GM19240 (cell line): ENCODE measurements at regions not wholly inside any gene's neighbourhood (a gene's known extent, or its start where the extent isn't known, plus 50 kb on each side); places are given as distances from the start of the nearest gene placed in this dataset.
"Not testable (repeated sequence)": the region's sequence is repeated elsewhere in the genome, so short reads cannot be mapped to it uniquely, and the experiment has no call there.

Experiments
- DNase-seq: peaks from one replicate; pipeline ENCODE4 v3.0.0; 2011; ENCODE audit warnings: low spot score; ENCODE audit not compliant: insufficient read length

- DNase-seq = no peak
These were observed 193.7 kb downstream of the TTC39B start for GRCh38 chr9:15113288-15113687.

DNA sequence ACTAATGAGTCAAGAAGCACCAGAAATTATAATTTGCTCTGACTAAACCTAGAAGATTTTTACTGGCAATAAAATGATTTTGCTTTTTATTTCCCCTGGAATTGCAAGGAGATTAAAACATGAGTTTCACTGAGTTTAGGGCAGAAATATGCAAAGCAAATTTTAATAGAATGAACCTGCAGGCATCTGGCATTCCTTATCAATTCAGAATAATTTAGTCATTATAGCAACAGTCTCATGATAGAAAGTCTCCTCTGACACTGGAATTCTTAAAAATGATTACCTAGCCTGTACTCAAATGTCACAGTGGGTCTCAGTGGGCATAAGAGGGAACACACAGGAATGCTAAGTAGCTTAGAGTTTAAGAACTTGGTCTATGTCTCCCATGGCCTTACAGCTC lies 195.9 kb downstream of the TTC39B start:
- DNase-seq = no peak

DNA sequence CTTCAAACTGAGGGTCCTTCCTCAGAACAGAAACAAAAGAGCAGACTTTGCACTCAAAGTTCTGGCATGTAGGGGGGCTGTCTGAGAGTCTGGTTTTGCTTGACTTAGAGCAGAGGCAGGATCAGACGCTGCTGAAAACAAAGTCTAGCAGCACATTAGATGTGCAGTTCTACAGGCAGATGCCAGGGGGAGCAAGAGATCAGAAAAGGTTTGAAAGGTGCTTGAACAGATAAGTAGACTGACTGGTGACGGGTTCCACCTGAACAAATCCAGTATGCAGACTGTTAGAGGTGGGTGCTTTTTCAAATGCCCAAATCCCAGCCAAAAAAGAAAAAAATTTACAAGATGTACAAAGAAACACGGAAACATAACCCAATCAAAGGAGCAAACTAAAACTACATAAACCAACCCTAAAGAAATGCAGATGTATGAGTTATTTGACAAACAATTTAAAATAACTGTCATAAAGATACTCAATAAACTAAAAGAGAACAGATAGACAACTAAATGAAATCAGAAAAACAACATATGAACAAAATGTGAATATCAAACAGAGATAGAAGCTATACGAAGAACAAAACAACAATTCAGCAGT lies 194.7 kb upstream of the FREM1 start:
- DNase-seq = peak; percentile 12

- no peak for DNase-seq
These were observed 193.1 kb upstream of the FREM1 start for GRCh38 chr9:15103290-15103689.

- no peak for DNase-seq
These were observed 190.9 kb upstream of the FREM1 start for GRCh38 chr9:15101095-15101494.

DNA sequence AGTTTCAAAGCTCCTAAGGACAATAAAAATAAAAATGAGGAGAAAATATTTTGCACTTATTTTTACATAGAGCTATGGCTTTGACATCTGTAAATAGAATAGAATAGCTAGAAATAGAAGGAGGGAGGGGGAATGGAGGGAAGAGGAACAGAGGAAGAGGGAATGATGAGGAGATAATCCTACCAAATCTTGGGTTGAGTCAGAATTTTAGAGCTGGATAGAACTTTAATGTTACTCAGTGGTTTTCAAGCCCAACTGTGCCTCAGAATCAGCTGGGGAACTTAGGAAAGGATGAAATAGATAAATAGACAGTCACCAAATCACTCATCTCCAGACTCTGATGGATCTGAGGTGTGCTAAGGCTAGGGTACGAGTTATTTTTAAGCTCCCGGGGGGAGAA lies 190.3 kb upstream of the FREM1 start:
- no peak for DNase-seq

GRCh38 chr9:15096972-15097371 lies 186.7 kb upstream of the FREM1 start:
- DNase-seq = no peak

DNA sequence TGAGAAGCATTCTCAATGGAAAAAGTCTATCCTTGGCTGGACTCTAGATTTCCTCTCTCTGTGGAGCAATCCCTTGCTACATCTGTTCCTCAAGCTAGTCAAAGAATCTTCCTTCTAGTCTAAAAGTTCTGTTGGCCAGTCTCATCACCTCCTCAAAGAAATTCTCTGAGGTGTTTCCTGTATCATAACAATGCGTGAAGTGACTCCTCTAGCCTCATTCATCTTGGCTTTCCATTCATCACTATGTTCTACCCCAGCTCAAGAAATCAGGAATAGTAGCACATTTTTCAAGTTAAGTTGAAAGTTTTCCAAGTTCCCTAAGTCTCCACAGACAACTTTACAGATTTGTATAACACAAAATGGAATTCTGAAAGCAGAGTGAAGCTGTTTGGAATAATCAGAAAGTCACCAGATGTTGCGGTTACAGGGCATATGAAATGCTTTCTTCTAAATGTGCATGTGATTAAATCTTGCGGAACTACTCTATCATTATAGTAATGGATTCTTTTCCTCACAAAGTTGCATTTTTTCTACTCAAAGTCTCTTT lies 176.6 kb upstream of the FREM1 start:
- no peak for DNase-seq

GRCh38 chr9:15086156-15086763 lies 176.0 kb upstream of the FREM1 start:
- no peak for DNase-seq

DNA sequence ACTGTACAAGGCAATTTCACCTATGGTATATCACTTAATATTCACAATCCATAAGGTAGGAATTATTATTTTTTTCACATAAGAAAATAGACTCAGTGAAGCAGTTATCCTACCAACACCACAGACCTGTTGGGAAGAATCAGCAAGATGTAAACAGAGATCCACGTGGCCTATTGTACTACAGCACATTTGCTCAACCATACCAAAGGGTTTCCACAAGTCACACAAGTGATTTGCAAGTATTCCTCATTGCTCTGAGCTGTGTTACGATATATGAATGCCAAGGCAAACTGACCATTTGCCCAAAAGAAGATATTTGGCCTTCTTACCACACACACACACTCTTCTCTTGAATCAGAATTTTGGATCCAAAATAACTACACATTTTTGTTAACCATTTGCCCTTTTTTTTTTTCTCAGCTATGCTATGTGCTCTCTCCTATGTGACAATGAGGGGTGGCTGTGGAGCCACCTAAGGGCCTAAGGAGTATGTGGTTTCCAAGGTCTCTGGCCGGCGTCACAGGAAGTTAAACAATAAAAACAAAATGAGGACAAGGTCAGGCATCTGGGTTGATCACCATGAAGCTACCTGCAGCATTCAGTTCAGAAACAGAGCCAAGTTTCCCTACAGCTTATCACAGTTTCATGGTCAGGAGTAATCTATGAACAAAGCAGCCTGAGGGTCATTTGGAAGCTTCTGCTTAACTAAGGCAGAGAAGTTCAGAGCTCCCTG lies 171.0 kb upstream of the FREM1 start:
- no peak for DNase-seq

DNA sequence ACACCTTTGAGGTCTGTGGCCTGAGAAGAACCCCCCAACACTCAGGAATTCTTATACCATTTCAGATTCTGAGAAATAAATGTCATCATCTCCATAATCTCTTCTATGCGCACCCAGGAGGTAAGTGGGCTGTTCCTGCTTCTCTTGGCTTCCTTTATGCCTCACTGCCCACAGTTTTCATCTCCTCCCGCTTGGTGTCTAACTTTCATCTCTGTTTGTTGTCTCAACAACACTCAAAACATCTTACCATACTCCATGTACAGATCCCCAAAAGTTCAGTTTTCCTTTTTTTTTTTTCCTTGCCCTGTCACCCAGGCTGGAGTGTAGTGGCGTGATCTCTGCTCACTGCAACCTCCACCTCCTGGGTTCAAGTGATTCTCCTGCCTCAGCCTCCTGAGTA lies 170.2 kb upstream of the FREM1 start:
- no peak for DNase-seq

DNA sequence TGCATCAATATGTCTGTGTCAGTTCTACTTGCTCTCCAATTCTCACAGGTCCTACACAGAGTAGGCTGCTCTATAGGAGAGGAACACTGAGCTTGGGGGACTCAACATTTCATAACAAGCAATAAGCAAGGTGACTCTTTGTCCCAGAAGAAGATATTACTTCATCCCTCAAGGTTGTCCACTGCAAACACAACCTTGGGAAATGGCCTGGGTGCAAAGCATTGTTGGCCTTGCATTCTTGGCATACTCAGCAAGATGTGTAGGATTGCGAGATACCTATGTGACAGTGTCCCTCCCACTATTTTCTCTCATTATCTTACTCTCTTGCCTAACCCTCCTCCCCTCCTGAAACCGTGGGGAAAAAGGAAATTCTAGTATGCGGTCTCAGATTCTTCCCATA lies 169.8 kb upstream of the FREM1 start:
- DNase-seq = no peak

DNA sequence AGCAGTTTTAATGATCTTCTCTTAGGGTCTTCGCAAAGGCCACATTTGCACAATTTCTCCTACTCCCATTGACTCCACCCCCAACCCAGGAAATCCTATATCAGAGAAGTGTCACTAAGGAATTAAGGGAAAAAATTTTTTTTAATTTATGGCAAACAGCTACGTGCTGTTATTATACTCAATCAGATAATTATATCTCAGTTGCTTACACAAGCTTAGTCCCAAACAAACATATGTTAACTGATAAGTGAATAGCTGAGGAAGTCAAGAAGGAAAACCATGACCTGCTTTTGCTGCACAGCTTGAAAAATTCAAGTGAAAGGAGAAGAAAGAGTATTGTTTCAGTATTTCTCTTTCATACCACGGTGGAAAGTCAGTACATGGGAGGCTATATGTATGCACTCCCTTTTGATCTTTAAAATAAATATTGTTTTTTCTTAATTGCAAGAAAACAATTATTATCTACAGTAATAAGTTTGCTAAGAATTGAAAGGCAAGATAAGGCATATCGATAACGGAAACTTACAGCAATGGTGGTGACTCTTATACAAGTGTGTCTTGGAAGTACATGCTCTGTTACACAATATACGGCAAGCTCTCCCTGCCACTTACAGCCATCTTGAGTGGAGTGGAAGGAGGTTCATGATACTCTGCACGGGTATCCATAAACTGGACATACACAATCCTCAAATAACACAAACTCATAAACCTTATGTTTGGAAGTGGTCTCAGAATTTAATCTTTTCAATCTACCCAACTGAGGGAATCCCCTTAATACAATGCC lies 167.9 kb upstream of the FREM1 start:
- DNase-seq = no peak

GRCh38 chr9:15073620-15074019 lies 163.4 kb upstream of the FREM1 start:
- DNase-seq = no peak

DNA sequence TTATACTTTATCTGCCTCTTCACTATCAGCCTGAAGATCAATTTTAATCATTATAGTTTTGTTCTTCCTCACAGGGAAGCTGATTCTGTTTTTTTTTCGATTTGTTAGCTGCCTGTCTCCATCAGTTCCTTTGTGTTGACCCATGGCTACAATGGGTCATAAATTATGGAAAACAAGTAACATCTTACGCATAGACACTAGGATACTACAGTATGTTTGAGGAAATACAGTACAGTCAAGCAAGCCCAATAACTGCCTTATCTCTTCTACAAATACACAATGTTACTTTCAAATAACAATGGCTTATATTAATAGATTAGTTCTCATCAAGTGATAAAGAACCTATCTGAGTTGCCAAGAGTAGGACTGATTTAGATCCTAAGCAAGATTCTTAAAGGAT lies 160.5 kb upstream of the FREM1 start:
- no peak for DNase-seq

GRCh38 chr9:15069106-15069505 lies 158.9 kb upstream of the FREM1 start:
- no peak for DNase-seq

DNA sequence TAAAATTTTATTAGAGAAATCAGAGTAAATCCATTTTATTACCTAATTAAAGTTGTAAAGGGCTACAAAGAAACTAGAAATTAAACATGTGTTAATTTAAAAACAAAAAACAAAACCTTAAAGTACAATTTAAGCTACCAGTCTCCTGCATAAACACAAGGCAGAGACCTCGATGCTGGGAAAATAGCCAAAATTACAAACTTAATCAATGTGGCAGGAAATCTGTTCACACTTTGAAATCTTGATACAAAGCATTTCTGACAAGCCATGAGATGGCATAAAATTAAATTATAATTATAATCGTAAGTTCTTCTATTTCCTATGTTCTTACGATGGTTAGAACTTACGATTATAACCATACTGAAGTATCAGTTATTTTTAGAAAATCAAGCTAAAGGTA lies 158.0 kb upstream of the FREM1 start:
- no peak for DNase-seq

DNA sequence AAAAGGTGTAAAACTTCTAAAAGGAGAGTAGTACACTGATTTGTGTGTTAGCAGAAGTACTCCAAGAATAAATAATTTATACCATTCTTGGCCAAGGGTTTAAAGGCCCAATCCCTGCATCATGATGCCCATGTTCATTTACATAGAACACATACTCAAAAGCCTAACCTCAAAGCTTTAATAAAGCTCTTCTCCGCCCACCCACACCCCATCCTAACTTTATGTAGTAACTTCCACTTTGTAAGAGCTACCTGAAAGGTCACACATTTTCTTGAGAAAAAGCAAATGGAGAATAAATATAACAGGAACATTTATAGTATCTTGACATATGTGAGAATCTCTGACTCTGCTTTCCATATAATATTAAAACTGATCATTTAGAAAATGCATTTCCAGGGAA lies 148.8 kb upstream of the FREM1 start:
- DNase-seq = no peak

DNA sequence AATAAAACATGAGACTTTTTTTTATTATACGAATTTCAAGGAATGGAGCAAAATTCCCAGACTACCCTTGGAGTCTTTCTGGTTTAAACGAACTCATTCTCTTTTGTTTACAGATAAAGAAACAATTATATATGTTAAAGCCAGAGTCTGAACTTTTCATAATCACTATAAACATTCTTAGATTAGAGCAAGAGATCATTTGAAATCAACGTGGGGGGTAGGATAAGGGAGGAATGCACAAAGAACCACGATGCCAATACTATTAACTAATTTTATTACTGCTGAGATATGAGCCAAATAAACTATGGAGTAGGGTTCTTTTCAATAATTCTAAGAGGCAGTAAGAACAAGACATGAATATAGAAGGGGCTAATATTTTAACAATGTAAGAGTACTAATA lies 148.0 kb upstream of the FREM1 start:
- no peak for DNase-seq

DNA sequence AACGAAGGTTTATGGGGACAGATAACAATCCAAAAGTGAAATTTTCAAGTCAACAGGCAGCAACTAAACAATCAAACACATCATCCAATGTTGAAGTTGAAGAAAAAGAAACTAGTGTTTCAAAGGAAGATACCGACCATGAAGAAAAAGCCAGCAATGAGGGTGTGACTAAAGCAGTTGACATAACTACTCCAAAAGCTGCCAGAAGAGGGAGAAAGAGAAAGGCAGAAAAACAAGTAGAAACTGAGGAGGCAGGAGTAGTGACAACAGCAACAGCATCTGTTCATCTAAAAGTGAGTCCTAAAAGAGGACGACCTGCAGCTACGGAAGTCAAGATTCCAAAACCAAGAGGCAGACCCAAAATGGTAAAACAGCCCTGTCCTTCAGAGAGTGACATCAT lies 145.1 kb upstream of the FREM1 start:
- DNase-seq = not testable (repeated sequence)

GRCh38 chr9:15048772-15049171 lies 138.5 kb upstream of the FREM1 start:
- DNase-seq = no peak

GRCh38 chr9:15047028-15047551 lies 136.9 kb upstream of the FREM1 start:
- no peak for DNase-seq
